MM.1S (cell line): ENCODE measurements at regions not wholly inside any gene's neighbourhood (a gene's known extent, or its start where the extent isn't known, plus 50 kb on each side); places are given as distances from the start of the nearest gene placed in this dataset.

Experiments
- EZH2 ChIP-seq: fragments of 300-600 bp; sonication (generic); optimal IDR thresholded peaks from 2 replicates; pipeline ENCODE3; 2017; ENCODE audit warnings: low read depth, mild to moderate bottlenecking, antibody characterized with exemption, low read length, mixed read lengths
- EZH2phosphoT487 ChIP-seq: fragments of 300-600 bp; sonication (generic); IDR thresholded peaks from 2 replicates; pipeline ENCODE4 v1.6.1; 2018; ENCODE audit warnings: antibody characterized with exemption, low read length
- TF ChIP-seq, protein P1 (sequence below): fragments of 300-600 bp; sonication (generic); IDR thresholded peaks from 2 replicates; pipeline ENCODE4 v1.5.1; 2016; ENCODE audit warnings: antibody characterized with exemption, low read length, mixed read lengths

- TF ChIP-seq EZH2 = no peak
- TF ChIP-seq, protein P1, sequence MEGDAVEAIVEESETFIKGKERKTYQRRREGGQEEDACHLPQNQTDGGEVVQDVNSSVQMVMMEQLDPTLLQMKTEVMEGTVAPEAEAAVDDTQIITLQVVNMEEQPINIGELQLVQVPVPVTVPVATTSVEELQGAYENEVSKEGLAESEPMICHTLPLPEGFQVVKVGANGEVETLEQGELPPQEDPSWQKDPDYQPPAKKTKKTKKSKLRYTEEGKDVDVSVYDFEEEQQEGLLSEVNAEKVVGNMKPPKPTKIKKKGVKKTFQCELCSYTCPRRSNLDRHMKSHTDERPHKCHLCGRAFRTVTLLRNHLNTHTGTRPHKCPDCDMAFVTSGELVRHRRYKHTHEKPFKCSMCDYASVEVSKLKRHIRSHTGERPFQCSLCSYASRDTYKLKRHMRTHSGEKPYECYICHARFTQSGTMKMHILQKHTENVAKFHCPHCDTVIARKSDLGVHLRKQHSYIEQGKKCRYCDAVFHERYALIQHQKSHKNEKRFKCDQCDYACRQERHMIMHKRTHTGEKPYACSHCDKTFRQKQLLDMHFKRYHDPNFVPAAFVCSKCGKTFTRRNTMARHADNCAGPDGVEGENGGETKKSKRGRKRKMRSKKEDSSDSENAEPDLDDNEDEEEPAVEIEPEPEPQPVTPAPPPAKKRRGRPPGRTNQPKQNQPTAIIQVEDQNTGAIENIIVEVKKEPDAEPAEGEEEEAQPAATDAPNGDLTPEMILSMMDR = peak; percentile 9; the same call in 1 of the 2 replicates
- TF ChIP-seq EZH2phosphoT487 = 0 out of 2 replicates have a peak, but pooled peaks have one; percentile 65
These were observed 134.1 kb upstream of the PLSCR5 start for GRCh38 chr3:146739203-146739671.
